ENCODE measurements at regions not wholly inside any gene's neighbourhood (a gene's known extent, or its start where the extent isn't known, plus 50 kb on each side); places are given as distances from the start of the nearest gene placed in this dataset.
"Not testable (repeated sequence)": the region's sequence is repeated elsewhere in the genome, so short reads cannot be mapped to it uniquely, and the experiment has no call there.

- no peaks in the 10 kb centered on the region for H3K4me1 ChIP-seq
- TF ChIP-seq POLR2AphosphoS5 (IDR thresholded peaks at IDR 0.05) (no peak), EP300 (IDR thresholded peaks at IDR 0.05) (no peak)
- no peaks in the 10 kb centered on the region for H3K27me3 ChIP-seq
- no peak overlapping the region for H3K27ac ChIP-seq
- no peaks in the 10 kb centered on the region for H3K36me3 ChIP-seq
- no peak overlapping the region for H3K4me3 ChIP-seq
- no peak for ATAC-seq
- no peaks in the 10 kb centered on the region for H3K9me3 ChIP-seq
Observed at GRCh38 chr10:106025208-106025811, 1139.2 kb downstream of the SORCS1 start.

GRCh38 chr10:106023329-106023728 lies 1141.2 kb downstream of the SORCS1 start:
- no peaks in the 10 kb centered on the region for H3K9me3 ChIP-seq
- H3K4me1 ChIP-seq: no peaks in the 10 kb centered on the region
- WGBS, 2 donors (ENCODE audit: low coverage in 1 of 2): 68 to 76% methylated on average over 3 of the region's 3 CpGs
- no peak for TF ChIP-seq POLR2A (IDR thresholded peaks at IDR 0.05)
- TF ChIP-seq CTCF (IDR thresholded peaks at IDR 0.05): no peak
- no peak for TF ChIP-seq POLR2AphosphoS5 (IDR thresholded peaks at IDR 0.05)
- no peak for TF ChIP-seq EP300 (IDR thresholded peaks at IDR 0.05)
- H3K4me3 ChIP-seq: no peak overlapping the region
- no peak for ATAC-seq
- no peaks in the 10 kb centered on the region for H3K36me3 ChIP-seq
- H3K27ac ChIP-seq: no peak overlapping the region
- H3K27me3 ChIP-seq: no peaks in the 10 kb centered on the region

GRCh38 chr10:106019559-106019958 lies 1144.9 kb downstream of the SORCS1 start:
- not testable (repeated sequence) for H3K9me3 ChIP-seq, H3K4me1 ChIP-seq, H3K4me3 ChIP-seq, H3K27me3 ChIP-seq, H3K36me3 ChIP-seq, H3K27ac ChIP-seq, ATAC-seq
- WGBS, 2 donors (ENCODE audit: low coverage in 1 of 2): 82 to 86% methylated on average over 5 to 6 of the region's 6 CpGs

GRCh38 chr10:106015369-106016199 lies 1148.9 kb downstream of the SORCS1 start:
- H3K9me3 ChIP-seq: peaks cover 0 to 22% (median 0%) of the 10 kb centered on the region in 3 donors
- not testable (repeated sequence) for H3K36me3 ChIP-seq, H3K27ac ChIP-seq, ATAC-seq, H3K27me3 ChIP-seq, H3K4me1 ChIP-seq, H3K4me3 ChIP-seq
- 72 to 82% methylated on average over 4 of the region's 4 CpGs for WGBS, 2 donors (ENCODE audit: low coverage in 1 of 2)

- Histone ChIP-seq H3K9me3 (peaks cover 0 to 22% (median 0%) of the 10 kb centered on the region in 3 donors), H3K27ac (no peak overlapping the region), H3K4me3 (no peak overlapping the region), H3K4me1 (no peaks in the 10 kb centered on the region), H3K36me3 (no peaks in the 10 kb centered on the region), H3K27me3 (no peaks in the 10 kb centered on the region)
- WGBS, 2 donors (ENCODE audit: low coverage in 1 of 2): 53 to 71% methylated on average over 2 to 3 of the region's 3 CpGs
- peak; percentile 13 for ATAC-seq
- TF ChIP-seq CTCF (IDR thresholded peaks at IDR 0.05) (no peak), EP300 (IDR thresholded peaks at IDR 0.05) (no peak), POLR2AphosphoS5 (IDR thresholded peaks at IDR 0.05) (no peak), POLR2A (IDR thresholded peaks at IDR 0.05) (no peak)
Observed at GRCh38 chr10:106011250-106011649, 1153.3 kb downstream of the SORCS1 start.

- Histone ChIP-seq H3K4me1 (no peaks in the 10 kb centered on the region), H3K36me3 (no peaks in the 10 kb centered on the region), H3K9me3 (no peaks in the 10 kb centered on the region), H3K4me3 (no peak overlapping the region), H3K27ac (no peak overlapping the region), H3K27me3 (no peaks in the 10 kb centered on the region)
- 72 to 80% methylated on average over 1 to 2 of the region's 2 CpGs for WGBS, 2 donors (ENCODE audit: low coverage in 1 of 2)
- ATAC-seq: no peak
- TF ChIP-seq POLR2A (IDR thresholded peaks at IDR 0.05): no peak
- TF ChIP-seq CTCF (IDR thresholded peaks at IDR 0.05): no peak
- TF ChIP-seq EP300 (IDR thresholded peaks at IDR 0.05): no peak
- TF ChIP-seq POLR2AphosphoS5 (IDR thresholded peaks at IDR 0.05): no peak
Observed at GRCh38 chr10:106000721-106001120, 1163.8 kb downstream of the SORCS1 start.
